CD14-positive monocyte (primary cell): ENCODE measurements at regions not wholly inside any gene's neighbourhood (a gene's known extent, or its start where the extent isn't known, plus 50 kb on each side); places are given as distances from the start of the nearest gene placed in this dataset.
A peak's percentile ranks its signal among the peaks of the same experiment; 100 is the strongest.

Experiments used
- DNase-seq, 3 donors: peaks; one replicate each; pipeline ENCODE4 v3.0.0-alpha.2; 2011 to 2022
- H2AFZ ChIP-seq: 2 replicates; pipeline ENCODE4 v1.6.0; 2012; ENCODE audit warnings: mild to moderate bottlenecking, low read depth, low read length, inconsistent platforms; ENCODE audit not compliant: insufficient read depth, poor library complexity, severe bottlenecking
- H3K27ac ChIP-seq, 2 donors: 1 replicate in 1 of 2; 2 replicates in 1 of 2; pipeline ENCODE4 v1.5.1; 2012 to 2013; ENCODE audit warnings: low read length in 2 of 2, control low read depth in 1 of 2, inconsistent platforms in 1 of 2, low read depth in 1 of 2, mild to moderate bottlenecking in 1 of 2
- H3K27me3 ChIP-seq, 2 donors: one replicate each; pipeline versions ENCODE4 v1.6.0 to v1.6.1; 2011 to 2013; ENCODE audit warnings: low read length in 2 of 2; ENCODE audit not compliant: control insufficient read depth in 2 of 2, insufficient read depth in 2 of 2
- H3K36me3 ChIP-seq, 2 donors: replicated peaks in 1 of 2; 1 replicate in 1 of 2; 2 replicates in 1 of 2; pipeline versions ENCODE4 v1.5.1 to v1.6.1; 2012 to 2013; ENCODE audit warnings: low read length in 2 of 2, control low read depth in 1 of 2, inconsistent platforms in 1 of 2, mild to moderate bottlenecking in 1 of 2; ENCODE audit not compliant: insufficient read depth in 2 of 2, control insufficient read depth in 1 of 2
- H3K4me1 ChIP-seq, 2 donors: 1 replicate in 1 of 2; 2 replicates in 1 of 2; pipeline versions ENCODE4 v1.5.1 to v1.6.1; 2012 to 2013; ENCODE audit warnings: low read length in 2 of 2, control low read depth in 1 of 2, inconsistent platforms in 1 of 2, mild to moderate bottlenecking in 1 of 2, moderate library complexity in 1 of 2; ENCODE audit not compliant: insufficient read depth in 2 of 2, control insufficient read depth in 1 of 2
- H3K4me2 ChIP-seq: replicated peaks from 2 replicates; pipeline ENCODE3; 2012; ENCODE audit warnings: low read length, moderate library complexity, mild to moderate bottlenecking; ENCODE audit not compliant: poor library complexity, severe bottlenecking; ENCODE audit errors: extremely low read depth
- H3K4me3 ChIP-seq, 3 experiments: fragments of 200-600 bp in 1 of 3; sonication (generic) in 1 of 3; replicated peaks in 1 of 3; 1 replicate in 2 of 3; 2 replicates in 1 of 3; pipeline ENCODE4 v1.5.1; 2011 to 2013; ENCODE audit warnings: low read length in 3 of 3, mild to moderate bottlenecking in 3 of 3, control low read depth in 2 of 3, low read depth in 2 of 3, inconsistent platforms in 1 of 3, moderate library complexity in 1 of 3
- H3K79me2 ChIP-seq: 2 replicates; pipeline ENCODE4 v1.6.0; 2012; ENCODE audit warnings: mild to moderate bottlenecking, control low read depth, inconsistent platforms, low read length, moderate library complexity; ENCODE audit not compliant: insufficient read depth
- H3K9ac ChIP-seq: 2 replicates; pipeline ENCODE4 v1.6.0; 2017; ENCODE audit warnings: low read length, mild to moderate bottlenecking; ENCODE audit not compliant: insufficient read depth, poor library complexity, severe bottlenecking
- H3K9me3 ChIP-seq, 2 donors: replicated peaks in 1 of 2; 1 replicate in 1 of 2; 2 replicates in 1 of 2; pipeline versions ENCODE4 v1.5.1 to v1.6.1; 2012 to 2013; ENCODE audit warnings: low read length in 2 of 2, control low read depth in 1 of 2; ENCODE audit not compliant: control insufficient read depth in 1 of 2, insufficient read depth in 1 of 2
- H4K20me1 ChIP-seq: 2 replicates; pipeline ENCODE4 v1.6.0; 2012; ENCODE audit warnings: mild to moderate bottlenecking, low read length, control low read depth, moderate library complexity; ENCODE audit not compliant: insufficient read depth
- H3K27ac Mint-ChIP-seq, 7 donors: one replicate each; pipeline ENCODE4 v1.8.0; 2020; ENCODE audit warnings: mild to moderate bottlenecking in 7 of 7, mixed read lengths in 7 of 7, moderate library complexity in 6 of 7, inconsistent platforms in 2 of 7
- H3K27me3 Mint-ChIP-seq, 3 donors: one replicate each; pipeline ENCODE4 v1.8.0; 2021 to 2022; ENCODE audit warnings: low read depth in 3 of 3, mild to moderate bottlenecking in 3 of 3, mixed read lengths in 3 of 3, moderate library complexity in 3 of 3, inconsistent platforms in 1 of 3
- H3K36me3 Mint-ChIP-seq, 2 donors: one replicate each; pipeline ENCODE4 v1.8.0; 2020; ENCODE audit warnings: mixed read lengths in 2 of 2, inconsistent platforms in 1 of 2, mild to moderate bottlenecking in 1 of 2
- H3K4me1 Mint-ChIP-seq: one replicate; pipeline ENCODE4 v1.8.0; 2020; ENCODE audit warnings: mild to moderate bottlenecking, mixed read lengths
- H3K4me3 Mint-ChIP-seq, 2 donors: one replicate each; pipeline ENCODE4 v1.8.0; 2020; ENCODE audit warnings: mild to moderate bottlenecking in 2 of 2, mixed read lengths in 2 of 2, moderate library complexity in 1 of 2
- H3K9me3 Mint-ChIP-seq, 7 donors: one replicate each; pipeline ENCODE4 v1.8.0; 2020 to 2022; ENCODE audit warnings: mixed read lengths in 7 of 7, mild to moderate bottlenecking in 6 of 7, moderate library complexity in 6 of 7, inconsistent platforms in 2 of 7
- WGBS: methylation state at CpG from one replicate; pipeline ENCODE4 v1.1.5; 2013; ENCODE audit warnings: missing lambda C conversion rate; ENCODE audit not compliant: insufficient coverage; 5-methylcytosine and 5-hydroxymethylcytosine counted together
- intact Hi-C, 2 donors: fragments of 100-400 bp; cut with micrococcal nuclease; formaldehyde crosslinking; loops; one replicate each; pipeline versions ENCODE4 v1.15.0 to v1.15.1; 2023
- TF ChIP-seq, protein P1 (sequence below): fragments of 200-600 bp; IDR thresholded peaks from one replicate; pipeline ENCODE4 v1.8.0; 2022; ENCODE audit warnings: antibody characterized with exemption, mild to moderate bottlenecking

- TF ChIP-seq, protein P1, sequence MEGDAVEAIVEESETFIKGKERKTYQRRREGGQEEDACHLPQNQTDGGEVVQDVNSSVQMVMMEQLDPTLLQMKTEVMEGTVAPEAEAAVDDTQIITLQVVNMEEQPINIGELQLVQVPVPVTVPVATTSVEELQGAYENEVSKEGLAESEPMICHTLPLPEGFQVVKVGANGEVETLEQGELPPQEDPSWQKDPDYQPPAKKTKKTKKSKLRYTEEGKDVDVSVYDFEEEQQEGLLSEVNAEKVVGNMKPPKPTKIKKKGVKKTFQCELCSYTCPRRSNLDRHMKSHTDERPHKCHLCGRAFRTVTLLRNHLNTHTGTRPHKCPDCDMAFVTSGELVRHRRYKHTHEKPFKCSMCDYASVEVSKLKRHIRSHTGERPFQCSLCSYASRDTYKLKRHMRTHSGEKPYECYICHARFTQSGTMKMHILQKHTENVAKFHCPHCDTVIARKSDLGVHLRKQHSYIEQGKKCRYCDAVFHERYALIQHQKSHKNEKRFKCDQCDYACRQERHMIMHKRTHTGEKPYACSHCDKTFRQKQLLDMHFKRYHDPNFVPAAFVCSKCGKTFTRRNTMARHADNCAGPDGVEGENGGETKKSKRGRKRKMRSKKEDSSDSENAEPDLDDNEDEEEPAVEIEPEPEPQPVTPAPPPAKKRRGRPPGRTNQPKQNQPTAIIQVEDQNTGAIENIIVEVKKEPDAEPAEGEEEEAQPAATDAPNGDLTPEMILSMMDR = no peak
- H3K9me3 Mint-ChIP-seq = peaks cover 8 to 14% (median 11%) of the 10 kb centered on the region in 7 donors
- H3K4me3 ChIP-seq = no peak overlapping the region
These were observed 452.6 kb downstream of the PCNX1 start for GRCh38 chr14:71359823-71360222.

GRCh38 chr14:71361336-71361735, 454.1 kb downstream of the PCNX1 start:
- Histone ChIP-seq H3K9me3 (peaks cover 0 to 4% of the 10 kb centered on the region in 2 donors), H3K36me3 (no peaks in the 10 kb centered on the region), H3K27ac (peak overlapping the region; percentile 25 to 90), H3K4me1 (peaks cover 45 to 60% of the 10 kb centered on the region in 2 donors), H4K20me1 (no peaks in the 10 kb centered on the region), H2AFZ (no peak overlapping the region), H3K79me2 (peaks cover 86% of the 10 kb centered on the region), H3K27me3 (no peaks in the 10 kb centered on the region), H3K4me3 (peak overlapping the region in 1 of 3 experiments; percentile 31), H3K4me2 (peak overlapping the region; percentile 39), H3K9ac (no peak overlapping the region)
- H3K36me3 Mint-ChIP-seq = peaks cover 30 to 55% of the 10 kb centered on the region in 2 donors
- peaks cover 0 to 2% (median 0%) of the 10 kb centered on the region in 3 donors for H3K27me3 Mint-ChIP-seq
- peak overlapping the region in 1 of 2 donors; percentile 11 for H3K4me3 Mint-ChIP-seq
- H3K27ac Mint-ChIP-seq = peak overlapping the region; percentile 78 to 95 (median 87)
- peaks cover 69% of the 10 kb centered on the region for H3K4me1 Mint-ChIP-seq
- H3K9me3 Mint-ChIP-seq = peaks cover 8 to 14% (median 11%) of the 10 kb centered on the region in 7 donors
- intact Hi-C loops = loop anchor here in 1 of 2 donors (5.0 kb wide), 1 partner anchor 36 kb away; no protein-coding TSS in a partner anchor
- 0% methylated on average over 3 of the region's 3 CpGs for WGBS
- TF ChIP-seq, protein P1 = no peak
- DNase-seq = peak in 2 of 3 donors; percentile 64 to 86

More at GRCh38 chr14:71359823-71360222, 452.6 kb downstream of the PCNX1 start:
- H3K4me3 Mint-ChIP-seq = no peak overlapping the region
- no peak for DNase-seq
- H3K4me1 ChIP-seq = peaks cover 51 to 63% of the 10 kb centered on the region in 2 donors
- H3K9me3 ChIP-seq = peaks cover 0 to 4% of the 10 kb centered on the region in 2 donors
- H4K20me1 ChIP-seq = no peaks in the 10 kb centered on the region
- H3K27ac Mint-ChIP-seq = peak overlapping the region in 6 of 7 donors; percentile 63 to 95 (median 80)
- H3K36me3 ChIP-seq = no peaks in the 10 kb centered on the region
- WGBS = 100% methylated on average over 1 of the region's 3 CpGs
- no peak overlapping the region for H3K27ac ChIP-seq
- peaks cover 80% of the 10 kb centered on the region for H3K4me1 Mint-ChIP-seq
- H2AFZ ChIP-seq = no peak overlapping the region
- intact Hi-C loops = loop anchor here in 1 of 2 donors (5.0 kb wide), 2 partner anchors 37 to 38 kb away; partner anchors contain the start of gene SIPA1L1
- H3K9ac ChIP-seq = no peak overlapping the region
- H3K4me2 ChIP-seq = no peak overlapping the region
- H3K27me3 ChIP-seq = no peaks in the 10 kb centered on the region
- peaks cover 0 to 2% (median under 1%) of the 10 kb centered on the region in 3 donors for H3K27me3 Mint-ChIP-seq
- H3K79me2 ChIP-seq = peaks cover 78% of the 10 kb centered on the region
- H3K36me3 Mint-ChIP-seq = peaks cover 22 to 47% of the 10 kb centered on the region in 2 donors
